H1 (cell line): ENCODE measurements at regions not wholly inside any gene's neighbourhood (a gene's known extent, or its start where the extent isn't known, plus 50 kb on each side); places are given as distances from the start of the nearest gene placed in this dataset.

Experiments used
- CTCF ChIA-PET: fragments of 300-600 bp; sonication (Branson Sonifier 250); formaldehyde crosslinking; loops from one replicate; lab custom pipeline; 2021; ENCODE audit not compliant: partially characterized antibody; lab: Charles Lee
- POLR2A ChIA-PET: fragments of 300-600 bp; sonication (Branson Sonifier 250); formaldehyde crosslinking; loops from one replicate; lab custom pipeline; 2021; ENCODE audit warnings: inconsistent platforms; ENCODE audit not compliant: partially characterized antibody; lab: Charles Lee
- DNase-seq, 2 experiments: peaks; one replicate each; pipeline versions ENCODE4 v3.0.0 to v3.0.0-alpha.2; 2010 to 2022; ENCODE audit warnings: low spot score in 2 of 2, low read depth in 1 of 2, mixed read lengths in 1 of 2
- FAIRE-seq: peaks from 2 replicates; lab custom pipeline; 2011; peaks lifted over from hg19 to GRCh38; lab: Jason Lieb, UNC
- H2AFZ ChIP-seq: 2 replicates; pipeline ENCODE4 v1.8.1; 2012; ENCODE audit warnings: low read length, inconsistent platforms
- H2AK5ac ChIP-seq: 2 replicates; pipeline ENCODE4 v1.6.1; 2013; ENCODE audit warnings: low read depth, low read length
- H2BK120ac ChIP-seq: replicated peaks from 2 replicates; pipeline ENCODE3; 2013; ENCODE audit warnings: low read depth, low read length, inconsistent platforms
- H2BK12ac ChIP-seq: 2 replicates; pipeline ENCODE4 v1.6.1; 2013; ENCODE audit warnings: low read depth, low read length
- H2BK15ac ChIP-seq: 2 replicates; pipeline ENCODE4 v1.6.1; 2013; ENCODE audit warnings: low read length
- H2BK20ac ChIP-seq: 2 replicates; pipeline ENCODE4 v1.6.1; 2013; ENCODE audit warnings: low read length
- H2BK5ac ChIP-seq: 2 replicates; pipeline ENCODE4 v1.6.1; 2013; ENCODE audit warnings: low read depth, low read length
- H3K14ac ChIP-seq: 2 replicates; pipeline ENCODE4 v1.6.1; 2013; ENCODE audit warnings: inconsistent platforms; ENCODE audit not compliant: insufficient read length
- H3K18ac ChIP-seq: 2 replicates; pipeline ENCODE4 v1.6.1; 2013; ENCODE audit warnings: low read length; ENCODE audit errors: extremely low read depth
- H3K23ac ChIP-seq: 2 replicates; pipeline ENCODE4 v1.6.1; 2013; ENCODE audit warnings: inconsistent platforms; ENCODE audit not compliant: insufficient read length
- H3K23me2 ChIP-seq: 2 replicates; pipeline ENCODE4 v1.6.1; 2013; ENCODE audit warnings: low read depth, low read length
- H3K27ac ChIP-seq: 2 replicates; pipeline ENCODE4 v1.6.1; 2011; ENCODE audit warnings: low read depth, low read length, inconsistent platforms
- H3K27me3 ChIP-seq, 4 experiments: replicated peaks in 1 of 4; 1 replicate in 1 of 4; 2 replicates in 3 of 4; pipeline versions ENCODE4 v1.6.1 to v1.8.1; 2011 to 2013; ENCODE audit warnings: low read length in 3 of 4, mild to moderate bottlenecking in 3 of 4, inconsistent platforms in 2 of 4, mixed read lengths in 2 of 4, moderate library complexity in 1 of 4; ENCODE audit not compliant: control insufficient read depth in 3 of 4, insufficient read depth in 3 of 4; ENCODE audit errors: extremely low read depth in 1 of 4
- H3K36me3 ChIP-seq, 4 experiments: 2 replicates each; pipeline versions ENCODE4 v1.6.1 to v1.8.1; 2011 to 2013; ENCODE audit warnings: mild to moderate bottlenecking in 4 of 4, low read length in 3 of 4, moderate library complexity in 2 of 4, control low read depth in 1 of 4, inconsistent platforms in 1 of 4; ENCODE audit not compliant: insufficient read depth in 4 of 4, control insufficient read depth in 2 of 4
- H3K4ac ChIP-seq: replicated peaks from 2 replicates; pipeline ENCODE3; 2013; ENCODE audit warnings: low read length, low read depth, mixed read lengths, inconsistent platforms; ENCODE audit not compliant: insufficient read length
- H3K4me1 ChIP-seq, 4 experiments: replicated peaks in 1 of 4; 1 replicate in 1 of 4; 2 replicates in 3 of 4; pipeline versions ENCODE4 v1.6.1 to v1.8.1; 2011 to 2013; ENCODE audit warnings: low read length in 3 of 4, inconsistent platforms in 2 of 4, mixed read lengths in 1 of 4; ENCODE audit not compliant: insufficient read depth in 4 of 4, control insufficient read depth in 3 of 4
- H3K4me2 ChIP-seq, 2 experiments: 2 replicates each; pipeline versions ENCODE4 v1.6.1 to v1.8.1; 2011 to 2013; ENCODE audit warnings: low read depth in 2 of 2, low read length in 2 of 2, control low read depth in 1 of 2, inconsistent platforms in 1 of 2, mild to moderate bottlenecking in 1 of 2; ENCODE audit not compliant: insufficient read depth in 1 of 2
- H3K4me3 ChIP-seq, 4 experiments: fragments of 200-600, 300-600 bp in 1 of 4; sonication (generic), shearing (Covaris generic), sonication (Bioruptor Twin) in 1 of 4; 2 replicates each; pipeline versions ENCODE4 v1.5.1 to v1.8.1; 2011 to 2016; ENCODE audit warnings: low read length in 4 of 4, low read depth in 3 of 4, control low read depth in 2 of 4, inconsistent platforms in 2 of 4, mild to moderate bottlenecking in 2 of 4, mixed read lengths in 1 of 4, moderate library complexity in 1 of 4; ENCODE audit not compliant: insufficient read depth in 2 of 4; ENCODE audit errors: extremely low read depth in 1 of 4
- H3K56ac ChIP-seq: replicated peaks from 2 replicates; pipeline ENCODE3; 2013; ENCODE audit warnings: low read depth, mild to moderate bottlenecking, mixed read lengths, low read length, inconsistent platforms; ENCODE audit not compliant: insufficient read length
- H3K79me1 ChIP-seq: 2 replicates; pipeline ENCODE4 v1.6.1; 2013; ENCODE audit warnings: low read depth, low read length, control low read depth
- H3K79me2 ChIP-seq, 2 experiments: 2 replicates each; pipeline versions ENCODE4 v1.6.1 to v1.8.1; 2012 to 2013; ENCODE audit warnings: low read length in 2 of 2, mild to moderate bottlenecking in 2 of 2, inconsistent platforms in 1 of 2; ENCODE audit not compliant: insufficient read depth in 2 of 2, control insufficient read depth in 1 of 2
- H3K9ac ChIP-seq, 4 experiments: replicated peaks in 1 of 4; 1 replicate in 1 of 4; 2 replicates in 3 of 4; pipeline versions ENCODE4 v1.6.1 to v1.8.1; 2011 to 2013; ENCODE audit warnings: low read depth in 3 of 4, low read length in 3 of 4, control low read depth in 2 of 4, mild to moderate bottlenecking in 2 of 4, moderate library complexity in 2 of 4, inconsistent platforms in 1 of 4; ENCODE audit errors: extremely low read depth in 1 of 4
- H3K9me3 ChIP-seq, 2 experiments: 2 replicates each; pipeline versions ENCODE4 v1.6.1 to v1.8.1; 2012 to 2013; ENCODE audit warnings: mild to moderate bottlenecking in 2 of 2, moderate library complexity in 2 of 2, control low read depth in 1 of 2, inconsistent platforms in 1 of 2, low read depth in 1 of 2, low read length in 1 of 2, mixed read lengths in 1 of 2; ENCODE audit not compliant: insufficient read depth in 2 of 2
- H4K20me1 ChIP-seq, 2 experiments: replicated peaks in 1 of 2; 2 replicates each; pipeline versions ENCODE3 to v1.8.1; 2011 to 2013; ENCODE audit warnings: inconsistent platforms in 2 of 2, low read length in 2 of 2, mild to moderate bottlenecking in 1 of 2; ENCODE audit not compliant: insufficient read depth in 2 of 2, control insufficient read depth in 1 of 2
- H4K5ac ChIP-seq: 2 replicates; pipeline ENCODE4 v1.6.1; 2013; ENCODE audit warnings: low read length, low read depth, mixed read lengths, inconsistent platforms; ENCODE audit not compliant: insufficient read length
- H4K8ac ChIP-seq: 2 replicates; pipeline ENCODE4 v1.8.0; 2013; ENCODE audit warnings: mild to moderate bottlenecking, moderate library complexity, low read length, inconsistent platforms; ENCODE audit not compliant: insufficient read depth; ENCODE audit errors: extremely low read depth
- H4K91ac ChIP-seq: replicated peaks from 2 replicates; pipeline ENCODE3; 2013; ENCODE audit warnings: low read length, mixed read lengths, inconsistent platforms; ENCODE audit not compliant: insufficient read length
- WGBS, 2 experiments: shearing (Covaris generic) in 1 of 2; methylation state at CpG; one replicate each; pipeline versions ENCODE4 v1.1.6 to v1.1.7; 2013 to 2015; ENCODE audit warnings: low lambda C conversion rate in 2 of 2, mixed read lengths in 2 of 2, inconsistent platforms in 1 of 2, low coverage in 1 of 2, missing lambda C conversion rate in 1 of 2; ENCODE audit not compliant: insufficient replicate concordance in 2 of 2, insufficient coverage in 1 of 2, insufficient read length in 1 of 2; ENCODE audit errors: extremely low coverage in 1 of 2, missing lambda C conversion rate in 1 of 2; 5-methylcytosine and 5-hydroxymethylcytosine counted together

GRCh38 chr18:26652501-26652900 lies 104.1 kb upstream of the KCTD1 start:
- H3K27me3 ChIP-seq = peaks cover 0 to 15% (median 11%) of the 10 kb centered on the region in 4 experiments; a peak in 6 of 7 replicates
- no peak overlapping the region for H2AFZ ChIP-seq
- H3K23ac ChIP-seq = no peak overlapping the region
- H3K4ac ChIP-seq = no peak overlapping the region
- H3K27ac ChIP-seq = no peak overlapping the region
- H3K23me2 ChIP-seq = peaks cover 7% of the 10 kb centered on the region
- H4K8ac ChIP-seq = no peak overlapping the region
- no peak overlapping the region; a peak in 1 of 4 replicates for H3K4me2 ChIP-seq
- peaks cover 0 to 12% (median 5%) of the 10 kb centered on the region in 4 experiments; a peak in 4 of 7 replicates for H3K4me1 ChIP-seq
- FAIRE-seq (no peak), DNase-seq (no peak)
- no peak overlapping the region for H2BK5ac ChIP-seq
- no peak overlapping the region for H3K9ac ChIP-seq
- H4K5ac ChIP-seq = no peak overlapping the region
- no peaks in the 10 kb centered on the region for H3K79me2 ChIP-seq
- H4K20me1 ChIP-seq = no peaks in the 10 kb centered on the region
- H2BK12ac ChIP-seq = no peak overlapping the region
- H3K36me3 ChIP-seq = no peaks in the 10 kb centered on the region
- ChIA-PET POLR2A (no interaction called here), CTCF (interaction anchor here (1.0 kb wide), 1 partner anchor 15 kb away, joined by 3 read pairs; no protein-coding TSS in a partner anchor)
- no peak overlapping the region for H3K14ac ChIP-seq
- H3K79me1 ChIP-seq = no peaks in the 10 kb centered on the region
- no peak overlapping the region for H2AK5ac ChIP-seq
- H3K18ac ChIP-seq = no peak overlapping the region
- WGBS, 2 experiments = 86% methylated on average over 6 of the region's 6 CpGs; no CpG with 5 or more reads in 1 of the 2 experiments
- H3K9me3 ChIP-seq = no peaks in the 10 kb centered on the region
- H2BK120ac ChIP-seq = no peak overlapping the region
- H3K4me3 ChIP-seq = no peak overlapping the region
- no peak overlapping the region for H2BK15ac ChIP-seq
- no peak overlapping the region for H4K91ac ChIP-seq
- no peak overlapping the region for H3K56ac ChIP-seq
- no peak overlapping the region for H2BK20ac ChIP-seq
